Neutrophil (primary cell): ENCODE measurements at regions not wholly inside any gene's neighbourhood (a gene's known extent, or its start where the extent isn't known, plus 50 kb on each side); places are given as distances from the start of the nearest gene placed in this dataset.

Source experiments
- H3K27ac ChIP-seq: fragments of 200-600 bp; sonication (generic); 2 replicates; pipeline ENCODE4 v1.5.1; 2016; ENCODE audit warnings: mild to moderate bottlenecking, moderate library complexity
- H3K27me3 ChIP-seq: fragments of 200-600 bp; sonication (generic); 2 replicates; pipeline ENCODE4 v1.6.0; 2016; ENCODE audit warnings: mild to moderate bottlenecking
- H3K36me3 ChIP-seq: fragments of 200-600 bp; sonication (generic); 2 replicates; pipeline ENCODE4 v1.5.1; 2017
- H3K4me1 ChIP-seq, 2 experiments: fragments of 200-600 bp in 1 of 2; sonication (generic) in 1 of 2; 1 replicate in 1 of 2; 2 replicates in 1 of 2; pipeline versions ENCODE4 v1.5.1 to v1.6.1; 2013 to 2016; ENCODE audit warnings: low read depth in 1 of 2, low read length in 1 of 2, mild to moderate bottlenecking in 1 of 2, moderate library complexity in 1 of 2; ENCODE audit not compliant: control insufficient read depth in 1 of 2, insufficient read depth in 1 of 2
- H3K4me3 ChIP-seq, 2 experiments: fragments of 200-600 bp in 1 of 2; sonication (generic) in 1 of 2; 1 replicate in 1 of 2; 2 replicates in 1 of 2; pipeline ENCODE4 v1.5.1; 2013 to 2016; ENCODE audit warnings: low read depth in 1 of 2, low read length in 1 of 2, mild to moderate bottlenecking in 1 of 2, moderate library complexity in 1 of 2
- H3K9me3 ChIP-seq: fragments of 200-600 bp; sonication (generic); 2 replicates; pipeline ENCODE4 v1.5.1; 2016
- CTCF ChIP-seq: fragments of 200-600 bp; sonication (generic); IDR thresholded peaks from 2 replicates; pipeline ENCODE4 v1.5.1; 2016; ENCODE audit warnings: antibody characterized with exemption

GRCh38 chr12:127143020-127143419 lies 1124.0 kb upstream of the TMEM132C start:
- Histone ChIP-seq H3K4me3 (no peak overlapping the region), H3K9me3 (no peaks in the 10 kb centered on the region), H3K4me1 (no peaks in the 10 kb centered on the region), H3K27ac (no peak overlapping the region), H3K27me3 (peaks cover 14% of the 10 kb centered on the region), H3K36me3 (no peaks in the 10 kb centered on the region)
- no peak for TF ChIP-seq CTCF

GRCh38 chr12:127144770-127145169 lies 1122.2 kb upstream of the TMEM132C start:
- H3K27ac ChIP-seq: no peak overlapping the region
- no peaks in the 10 kb centered on the region for H3K4me1 ChIP-seq
- TF ChIP-seq CTCF: no peak
- H3K4me3 ChIP-seq: no peak overlapping the region
- peaks cover 14% of the 10 kb centered on the region for H3K27me3 ChIP-seq
- no peaks in the 10 kb centered on the region for H3K36me3 ChIP-seq
- H3K9me3 ChIP-seq: no peaks in the 10 kb centered on the region

GRCh38 chr12:127145241-127145928 lies 1121.6 kb upstream of the TMEM132C start:
- peaks cover 14% of the 10 kb centered on the region for H3K27me3 ChIP-seq

GRCh38 chr12:127145929-127146789 lies 1120.8 kb upstream of the TMEM132C start:
- no peak overlapping the region for H3K27ac ChIP-seq
- H3K4me1 ChIP-seq: no peaks in the 10 kb centered on the region
- no peaks in the 10 kb centered on the region for H3K9me3 ChIP-seq
- H3K27me3 ChIP-seq: peaks cover 14% of the 10 kb centered on the region
- no peak for TF ChIP-seq CTCF
- no peaks in the 10 kb centered on the region for H3K36me3 ChIP-seq
- no peak overlapping the region for H3K4me3 ChIP-seq

More at GRCh38 chr12:127145241-127145928, 1121.6 kb upstream of the TMEM132C start:
- Histone ChIP-seq H3K9me3 (no peaks in the 10 kb centered on the region), H3K36me3 (no peaks in the 10 kb centered on the region), H3K4me3 (no peak overlapping the region), H3K4me1 (no peaks in the 10 kb centered on the region), H3K27ac (no peak overlapping the region)
- TF ChIP-seq CTCF: no peak

GRCh38 chr12:127146991-127147718 lies 1119.8 kb upstream of the TMEM132C start:
- no peaks in the 10 kb centered on the region for H3K9me3 ChIP-seq
- no peak for TF ChIP-seq CTCF
- H3K36me3 ChIP-seq: no peaks in the 10 kb centered on the region
- H3K27ac ChIP-seq: no peak overlapping the region
- no peak overlapping the region for H3K4me3 ChIP-seq
- H3K4me1 ChIP-seq: no peaks in the 10 kb centered on the region
- H3K27me3 ChIP-seq: peaks cover 14% of the 10 kb centered on the region
